GM18909 (cell line): ENCODE measurements at regions not wholly inside any gene's neighbourhood (a gene's known extent, or its start where the extent isn't known, plus 50 kb on each side); places are given as distances from the start of the nearest gene placed in this dataset.
"Not testable (repeated sequence)": the region's sequence is repeated elsewhere in the genome, so short reads cannot be mapped to it uniquely, and the experiment has no call there.

Experiments used
- ATAC-seq: cut with Tn5 transposase; IDR thresholded peaks from one replicate; pipeline ENCODE4 v1.9.1; 2021; ENCODE audit warnings: mild to moderate bottlenecking; ENCODE audit not compliant: unreplicated experiment, poor library complexity

DNA sequence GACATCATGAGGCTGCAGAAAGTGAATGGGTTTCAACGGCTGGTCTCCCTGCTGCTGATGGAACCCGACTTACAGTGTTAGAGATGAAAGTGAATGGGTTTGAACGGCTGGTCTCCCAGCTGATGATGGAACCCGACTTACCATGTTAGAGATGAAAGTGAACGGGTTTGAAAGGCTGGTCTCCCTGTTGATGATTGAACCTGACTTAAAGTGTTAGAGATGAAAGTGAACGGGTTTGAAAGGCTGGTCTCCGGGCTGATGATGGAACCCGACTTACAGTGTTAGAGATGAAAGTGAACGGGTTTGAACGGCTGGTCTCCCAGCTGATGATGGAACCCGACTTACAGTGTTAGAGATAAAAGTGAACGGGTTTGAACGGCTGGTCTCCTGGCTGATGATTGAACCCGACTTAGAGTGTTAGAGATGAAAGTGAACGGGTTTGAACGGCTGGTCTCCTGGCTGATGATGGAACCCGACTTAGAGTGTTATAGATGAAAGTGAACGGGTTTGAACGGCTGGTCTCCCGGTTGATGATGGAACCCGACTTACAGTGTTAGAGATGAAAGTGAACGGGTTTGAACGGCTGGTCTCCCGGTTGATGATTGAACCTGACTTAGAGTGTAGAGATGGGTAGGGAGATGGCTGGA, 76.1 kb upstream of the ALKAL2 start:
- no peak for ATAC-seq

DNA sequence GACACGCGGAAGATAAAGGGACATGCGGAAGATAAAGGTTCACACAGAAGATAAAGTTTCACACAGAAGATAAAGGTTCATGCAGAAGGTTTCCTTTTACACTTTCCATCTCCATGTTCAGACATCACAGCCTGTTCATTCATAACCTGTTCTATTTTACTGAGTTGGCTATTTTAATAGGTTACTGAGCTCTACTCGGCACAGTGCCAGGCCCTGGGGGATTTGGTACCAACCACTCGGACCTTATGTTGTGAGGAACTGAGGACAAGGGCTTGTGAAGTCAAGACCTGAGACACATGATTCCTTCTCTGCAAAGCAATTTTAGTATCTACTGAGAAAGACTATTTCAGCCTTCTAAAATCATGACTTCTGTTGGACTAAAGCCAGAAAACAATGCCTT, 75.0 kb upstream of the ALKAL2 start:
- ATAC-seq, result no peak

DNA sequence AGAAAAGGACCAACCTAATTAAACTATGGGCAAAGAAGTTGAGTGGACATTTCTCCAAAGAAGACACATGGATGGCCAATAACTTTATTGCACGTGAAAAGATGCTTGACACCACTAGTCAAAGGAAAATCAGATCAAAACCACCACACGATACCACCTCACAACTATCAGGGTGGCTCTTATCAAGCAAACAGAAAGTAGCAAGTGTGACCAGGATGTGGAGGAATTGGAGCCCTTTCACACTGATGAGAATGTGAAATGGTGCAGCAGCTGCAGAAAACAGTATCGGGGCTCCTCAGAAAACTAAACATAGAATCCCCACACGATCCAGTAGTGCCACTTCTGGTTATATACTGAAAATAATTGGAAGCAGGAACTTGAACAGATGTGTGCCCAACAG, 72.2 kb upstream of the ALKAL2 start:
- no peak for ATAC-seq

DNA sequence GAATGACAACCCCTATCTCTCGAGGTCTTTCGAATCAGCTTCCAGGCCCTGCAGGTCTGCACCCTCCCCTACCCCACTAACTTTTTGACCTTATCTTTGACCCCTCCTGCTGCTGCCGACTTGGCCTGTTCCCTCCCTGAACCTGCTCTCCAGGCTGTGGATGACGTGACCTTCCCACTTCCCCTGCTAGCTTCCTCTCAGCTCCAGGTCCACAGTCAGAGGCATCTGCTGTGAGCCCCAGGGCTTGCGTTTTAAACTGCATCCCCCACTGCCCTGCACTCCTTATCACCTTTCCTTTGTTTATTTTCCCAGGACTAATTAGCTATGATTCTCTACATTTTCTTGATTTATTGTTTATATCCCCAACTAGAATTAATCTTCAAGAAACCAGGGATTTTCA, 71.2 kb upstream of the ALKAL2 start:
- ATAC-seq, result no peak

DNA sequence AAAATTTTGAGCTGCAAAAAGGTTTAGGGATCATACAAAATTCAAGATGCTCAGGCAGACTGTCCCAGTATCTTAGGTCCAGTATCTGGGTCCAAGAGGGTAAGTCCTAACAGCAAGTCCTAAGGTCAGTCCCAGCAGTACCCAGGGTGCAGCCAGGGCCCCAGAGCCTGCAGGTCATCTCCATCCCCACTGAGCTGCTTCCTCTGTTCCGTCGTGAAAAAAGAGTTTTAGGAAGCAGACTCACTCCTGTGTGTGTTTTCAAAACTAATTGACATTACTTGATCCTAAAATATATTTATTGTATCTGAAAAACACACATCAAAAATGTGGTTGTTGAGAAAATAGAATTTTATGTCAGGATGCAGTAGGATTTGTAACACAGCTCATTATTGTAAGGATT, 69.9 kb upstream of the ALKAL2 start:
- no peak for ATAC-seq

DNA sequence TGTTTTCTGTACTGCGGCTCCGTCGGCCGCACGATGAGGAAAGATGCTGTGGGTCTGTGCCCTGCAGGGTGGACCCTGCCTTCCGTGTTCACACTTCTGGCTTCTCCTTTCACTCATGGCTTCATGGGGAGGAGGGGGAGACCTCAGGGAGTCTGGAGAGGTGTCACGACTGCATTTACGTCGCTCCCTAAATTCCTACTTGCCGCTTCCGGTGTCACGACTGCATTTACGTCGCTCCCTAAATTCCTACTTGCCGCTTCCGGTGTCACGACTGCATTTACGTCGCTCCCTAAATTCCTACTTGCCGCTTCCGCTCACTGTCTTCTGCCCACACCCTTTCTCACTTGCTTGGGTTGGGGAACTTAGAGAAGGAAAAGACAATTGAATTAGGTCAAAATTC, 68.4 kb upstream of the ALKAL2 start:
- not testable (repeated sequence) for ATAC-seq

DNA sequence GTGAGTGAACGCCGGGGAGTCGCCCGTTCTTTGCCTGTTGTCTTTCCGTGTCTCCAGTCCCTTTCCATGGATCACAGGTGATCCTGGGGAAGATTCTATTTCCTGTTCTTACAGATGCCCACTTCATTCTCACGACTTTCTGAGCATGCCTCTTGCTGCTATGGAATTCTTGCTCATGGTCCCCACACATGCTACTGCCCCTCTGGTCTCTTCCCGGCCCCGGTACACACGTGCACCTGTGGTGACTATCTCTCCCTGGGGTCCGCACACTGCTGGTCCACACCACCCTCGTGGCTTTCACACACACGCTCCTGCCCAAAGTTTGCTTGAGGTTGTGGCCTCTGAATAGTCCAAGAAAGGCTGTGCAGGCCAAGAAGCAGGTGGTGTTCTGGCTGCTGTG, 67.9 kb upstream of the ALKAL2 start:
- ATAC-seq, result no peak

DNA sequence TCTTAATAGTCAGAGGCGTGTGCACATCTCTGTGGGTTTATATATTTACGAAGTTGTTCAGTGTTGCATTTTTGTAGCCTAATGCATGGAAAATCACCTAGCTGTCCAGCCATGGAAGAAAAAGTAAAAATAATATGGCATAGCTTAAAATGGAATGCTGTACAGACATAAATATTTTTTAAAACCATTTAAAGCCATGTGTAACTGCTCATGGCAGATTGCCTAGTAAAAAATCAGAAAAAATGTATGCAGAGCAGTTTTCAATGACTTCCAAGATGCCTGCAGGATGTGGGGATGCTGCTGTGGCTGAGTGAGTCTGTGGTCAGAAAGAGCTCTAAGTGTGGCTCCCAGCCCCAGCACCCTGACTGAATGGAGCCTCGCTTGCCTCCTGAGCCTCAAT, 64.8 kb upstream of the ALKAL2 start:
- ATAC-seq, result no peak

DNA sequence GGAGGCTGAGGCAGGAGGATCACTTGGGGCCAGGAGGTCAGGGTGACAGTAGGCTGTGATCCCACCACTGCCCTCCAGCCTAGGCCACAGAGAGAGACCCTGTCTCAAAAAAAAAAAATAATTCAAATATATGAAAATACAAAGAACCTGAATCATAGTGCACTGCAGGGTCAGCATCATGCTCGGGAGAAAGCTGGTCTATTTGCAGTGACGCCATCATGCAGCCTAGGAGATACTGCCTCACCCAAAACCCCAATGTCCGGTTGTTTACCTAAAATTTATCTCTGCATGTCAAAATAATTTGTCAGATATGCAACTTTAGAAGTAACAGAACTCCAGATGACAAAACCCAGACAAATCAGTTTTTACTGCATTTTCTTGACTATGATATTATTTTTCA, 61.5 kb upstream of the ALKAL2 start:
- ATAC-seq, result no peak

DNA sequence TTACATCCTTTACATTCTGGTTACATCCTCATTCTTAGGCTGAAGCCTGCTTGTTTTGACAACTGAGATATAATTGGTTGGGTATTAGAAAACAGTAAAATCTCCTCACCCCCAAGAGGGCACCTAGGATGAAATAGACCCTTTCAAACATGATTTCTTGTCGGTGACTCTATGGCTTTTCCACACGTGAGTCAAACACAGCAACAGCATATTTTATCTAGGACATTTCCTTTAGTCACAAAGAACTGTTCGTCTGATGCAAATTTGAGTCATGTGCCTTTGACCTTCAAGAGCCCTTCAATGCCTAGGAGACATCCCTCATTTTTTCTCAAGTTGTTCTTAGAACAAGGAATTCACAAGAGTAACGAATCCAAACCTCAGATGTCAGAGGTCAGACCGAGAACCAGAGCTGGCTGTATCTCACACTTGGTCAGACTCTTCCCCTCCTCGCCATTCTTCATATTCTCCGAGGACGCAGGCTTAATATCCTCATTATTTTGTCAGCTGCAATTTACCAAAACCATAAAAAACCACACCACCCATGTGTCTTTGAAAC, 60.5 kb upstream of the ALKAL2 start:
- ATAC-seq, result no peak

DNA sequence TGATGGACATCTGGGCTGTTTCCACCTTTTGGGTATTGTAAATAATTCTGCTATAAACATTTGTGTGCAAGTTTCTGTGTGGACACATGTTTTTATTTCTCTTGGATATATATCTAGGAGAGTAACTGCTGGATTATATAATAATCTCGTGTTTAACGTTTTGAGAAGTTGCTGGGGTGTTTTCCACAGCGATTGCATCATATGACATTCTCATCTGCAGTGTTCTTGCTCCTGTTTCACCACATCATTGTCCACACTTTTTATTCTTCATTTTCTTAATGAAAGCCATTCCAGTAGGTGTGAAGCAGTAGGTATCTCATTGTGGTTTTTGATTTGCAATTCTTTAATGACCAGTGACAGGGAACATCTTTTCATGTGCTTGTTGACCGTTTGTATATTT, 56.9 kb upstream of the ALKAL2 start:
- ATAC-seq, result no peak

DNA sequence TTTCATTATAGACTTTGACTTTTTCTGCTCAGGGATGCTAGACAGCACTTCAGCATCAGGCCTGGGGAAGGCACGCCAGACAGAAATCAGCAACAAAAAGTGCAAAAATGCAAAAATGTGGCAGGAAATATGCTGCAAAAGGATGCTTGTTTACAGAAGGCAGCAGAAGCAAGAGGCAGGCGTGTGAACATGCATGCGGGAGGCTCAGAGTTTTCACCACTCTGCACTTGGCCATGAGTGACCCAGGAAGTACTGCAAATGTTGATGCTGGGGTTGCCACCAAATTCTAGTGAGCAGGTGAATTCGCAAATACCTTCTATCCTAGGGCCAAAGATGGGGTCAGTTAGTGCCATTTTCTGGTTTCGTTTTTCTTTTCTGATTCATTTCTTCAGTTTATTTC, 55.5 kb upstream of the ALKAL2 start:
- no peak for ATAC-seq

DNA sequence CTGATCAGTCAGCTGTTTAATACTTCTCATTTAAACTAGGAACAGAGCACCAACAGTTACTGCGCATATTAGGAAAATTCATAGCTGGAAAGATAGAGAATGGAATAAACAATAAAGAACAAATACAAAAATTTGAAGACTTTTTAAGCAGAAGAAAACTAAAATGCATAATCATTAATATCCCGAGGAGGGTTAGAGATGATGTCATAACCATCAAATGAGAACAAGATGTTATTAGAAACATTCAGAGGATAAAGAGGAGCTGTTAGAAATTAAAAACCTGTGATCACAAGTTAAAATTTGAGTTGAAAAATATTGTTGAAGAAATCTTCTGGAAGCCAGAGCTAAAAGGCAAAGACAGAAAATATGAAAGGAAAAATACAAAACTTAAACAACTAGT, 54.0 kb upstream of the ALKAL2 start:
- ATAC-seq, result no peak

DNA sequence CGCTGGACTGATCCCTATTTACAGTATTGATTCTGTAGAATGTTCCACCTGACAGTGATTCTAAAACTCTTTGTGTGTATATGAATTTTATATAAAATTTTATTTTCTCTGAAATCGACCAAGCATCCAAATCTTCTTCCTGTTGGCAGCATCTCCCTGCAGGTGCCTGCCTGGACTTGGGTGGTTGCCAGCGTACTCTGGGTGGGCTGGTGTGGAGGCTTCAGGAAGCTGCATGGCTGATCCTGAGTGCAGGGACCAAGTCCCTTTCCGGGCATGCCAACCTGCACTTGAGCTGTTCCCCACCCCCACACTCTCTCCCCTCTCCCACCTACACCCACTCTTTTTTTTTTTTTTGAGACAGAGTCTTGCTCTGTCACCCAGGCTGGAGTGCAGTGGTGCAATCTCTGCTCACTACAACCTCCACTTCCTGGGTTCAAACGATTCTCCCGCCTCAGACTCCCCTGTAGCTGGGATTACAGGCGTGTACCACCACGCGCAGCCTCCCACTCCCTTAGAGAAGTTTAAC, 53.2 kb upstream of the ALKAL2 start:
- no peak for ATAC-seq
